Adrenal gland (tissue), 9 donors: ENCODE measurements at regions not wholly inside any gene's neighbourhood (a gene's known extent, or its start where the extent isn't known, plus 50 kb on each side); places are given as distances from the start of the nearest gene placed in this dataset.
"Not testable (repeated sequence)": the region's sequence is repeated elsewhere in the genome, so short reads cannot be mapped to it uniquely, and the experiment has no call there.

ENCODE experiments used
- DNase-seq, 7 donors: peaks; one replicate each; pipeline ENCODE4 v3.0.0-alpha.2; 2019 to 2020
- H3K27ac ChIP-seq, 5 donors: fragments of 200-600 bp; sonication (generic) in 4 of 5; 1 replicate in 3 of 5; 2 replicates in 2 of 5; pipeline versions ENCODE4 v1.5.1 to v1.8.0; 2016 to 2020; ENCODE audit warnings: mild to moderate bottlenecking in 1 of 5
- H3K27me3 ChIP-seq: fragments of 200-600 bp; 2 replicates; pipeline ENCODE4 v1.8.0; 2021
- H3K36me3 ChIP-seq, 2 donors: fragments of 200-600 bp; replicated peaks in 1 of 2; 1 replicate in 1 of 2; 2 replicates in 1 of 2; pipeline versions ENCODE4 v1.5.1 to v1.8.0; 2018 to 2022
- H3K4me1 ChIP-seq, 2 donors: fragments of 200-600 bp; replicated peaks in 1 of 2; 1 replicate in 1 of 2; 2 replicates in 1 of 2; pipeline versions ENCODE4 v1.5.1 to v1.8.0; 2018 to 2021
- H3K4me3 ChIP-seq, 4 donors: fragments of 200-600 bp; sonication (generic) in 3 of 4; one replicate each; pipeline ENCODE4 v1.5.1; 2016 to 2018
- H3K9me3 ChIP-seq, 3 donors: fragments of 200-600 bp; sonication (generic) in 1 of 3; replicated peaks in 1 of 3; 1 replicate in 2 of 3; 2 replicates in 1 of 3; pipeline versions ENCODE4 v1.5.1 to v1.8.0; 2016 to 2021
- CTCF ChIP-seq, 6 experiments: fragments of 450-650 bp in 4 of 6; fragments of 200-600 bp in 2 of 6; sonication (generic) in 1 of 6; IDR thresholded peaks; 1 replicate in 5 of 6; 2 replicates in 1 of 6; pipeline versions ENCODE4 v1.5.1 to v1.8.0; 2016 to 2021; ENCODE audit warnings: antibody characterized with exemption in 6 of 6, mild to moderate bottlenecking in 2 of 6, moderate library complexity in 1 of 6
- POLR2A ChIP-seq, 2 donors: fragments of 450-650 bp; IDR thresholded peaks; one replicate each; pipeline ENCODE4 v1.6.1; 2017; ENCODE audit warnings: antibody characterized with exemption in 2 of 2, mild to moderate bottlenecking in 2 of 2, moderate library complexity in 1 of 2
- WGBS, 4 donors: extraction: QIAGEN DNeasy Blood & Tissue Kit in 2 of 4; methylation state at CpG; one replicate each; pipeline versions ENCODE4 v1.1.5 to v1.1.7; 2013 to 2017; 5-methylcytosine and 5-hydroxymethylcytosine counted together
- intact Hi-C, 2 donors: fragments of 100-400 bp; cut with DNase I; formaldehyde crosslinking; loops; one replicate each; pipeline versions ENCODE4 v1.14.1 to v1.15.0; 2022 to 2023
- donor health status: healthy with polysubstance abuse.
- donor health status: Bipolar disorder and iron deficiency.
- donor health status: DM: yes; HTN: yes; CAD: no.
- donor health status: DM: no; HTN: no; CAD: no.
- donor health status: DM: no; HTN: no; CAD: no.

GRCh38 chr15:91356083-91356482, 256.0 kb downstream of the SV2B start:
- intact Hi-C loops, result no loop called here
- 79 to 93% (median 89%) methylated on average over 4 of the region's 4 CpGs for WGBS, 4 donors
- no peak overlapping the region for H3K27ac ChIP-seq
- H3K4me1 ChIP-seq, result no peaks in the 10 kb centered on the region
- H3K4me3 ChIP-seq, result no peak overlapping the region
- TF ChIP-seq CTCF (IDR thresholded peaks at IDR 0.05) (no peak), POLR2A (IDR thresholded peaks at IDR 0.05) (no peak)
- H3K36me3 ChIP-seq, result no peaks in the 10 kb centered on the region
- no peaks in the 10 kb centered on the region for H3K27me3 ChIP-seq
- no peak for DNase-seq
- H3K9me3 ChIP-seq, result no peaks in the 10 kb centered on the region

- intact Hi-C loops, result no loop called here
- no peaks in the 10 kb centered on the region for H3K27me3 ChIP-seq
These were observed 257.0 kb downstream of the SV2B start for GRCh38 chr15:91357011-91357410.

GRCh38 chr15:91357486-91357885, 257.4 kb downstream of the SV2B start:
- no peaks in the 10 kb centered on the region for H3K9me3 ChIP-seq
- no peak for DNase-seq
- no peak overlapping the region for H3K4me3 ChIP-seq
- no peak overlapping the region for H3K27ac ChIP-seq
- no peaks in the 10 kb centered on the region for H3K4me1 ChIP-seq
- H3K36me3 ChIP-seq, result no peaks in the 10 kb centered on the region
- WGBS, 4 donors, result 82 to 90% (median 87%) methylated on average over 10 of the region's 10 CpGs
- H3K27me3 ChIP-seq, result no peaks in the 10 kb centered on the region
- TF ChIP-seq CTCF (IDR thresholded peaks at IDR 0.05) (no peak), POLR2A (IDR thresholded peaks at IDR 0.05) (no peak)
- intact Hi-C loops, result no loop called here

More at GRCh38 chr15:91357011-91357410, 257.0 kb downstream of the SV2B start:
- 69 to 83% (median 80%) methylated on average over 3 of the region's 3 CpGs for WGBS, 4 donors
- Histone ChIP-seq H3K27ac (no peak overlapping the region), H3K36me3 (no peaks in the 10 kb centered on the region), H3K4me3 (no peak overlapping the region), H3K9me3 (no peaks in the 10 kb centered on the region), H3K4me1 (no peaks in the 10 kb centered on the region)
- DNase-seq, result no peak
- no peak for TF ChIP-seq POLR2A (IDR thresholded peaks at IDR 0.05)
- TF ChIP-seq CTCF (IDR thresholded peaks at IDR 0.05), result no peak

GRCh38 chr15:91358405-91358804, 258.3 kb downstream of the SV2B start:
- H3K36me3 ChIP-seq, result no peaks in the 10 kb centered on the region
- no peak overlapping the region for H3K4me3 ChIP-seq
- H3K27me3 ChIP-seq, result no peaks in the 10 kb centered on the region
- intact Hi-C loops, result no loop called here
- no peaks in the 10 kb centered on the region for H3K4me1 ChIP-seq
- no peaks in the 10 kb centered on the region for H3K9me3 ChIP-seq
- no peak for TF ChIP-seq CTCF (IDR thresholded peaks at IDR 0.05)
- no peak for TF ChIP-seq POLR2A (IDR thresholded peaks at IDR 0.05)
- H3K27ac ChIP-seq, result no peak overlapping the region
- 64 to 79% (median 75%) methylated on average over 3 of the region's 3 CpGs for WGBS, 4 donors
- DNase-seq, result no peak

GRCh38 chr15:91361696-91362095, 261.6 kb downstream of the SV2B start:
- WGBS, 4 donors, result 87 to 90% (median 88%) methylated on average over 3 of the region's 3 CpGs
- H3K27ac ChIP-seq, H3K4me3 ChIP-seq, intact Hi-C loops, DNase-seq, H3K4me1 ChIP-seq, H3K27me3 ChIP-seq, H3K36me3 ChIP-seq, H3K9me3 ChIP-seq: not testable (repeated sequence)
